H9 (cell line): ENCODE measurements at regions not wholly inside any gene's neighbourhood (a gene's known extent, or its start where the extent isn't known, plus 50 kb on each side); places are given as distances from the start of the nearest gene placed in this dataset.

Experiments
- DNase-seq: peaks from one replicate; pipeline ENCODE4 v3.0.0-alpha.2; 2017
- H2AFZ ChIP-seq: one replicate; pipeline ENCODE4 v1.6.1; 2013; ENCODE audit warnings: mild to moderate bottlenecking, low read length, control low read depth, moderate library complexity
- H2AK5ac ChIP-seq: 2 replicates; pipeline ENCODE4 v1.6.1; 2013; ENCODE audit warnings: low read length, control low read depth, mixed read lengths; ENCODE audit not compliant: insufficient read length
- H2BK120ac ChIP-seq: one replicate; pipeline ENCODE4 v1.6.1; 2013; ENCODE audit warnings: low read depth, mild to moderate bottlenecking, low read length, control low read depth, inconsistent platforms; ENCODE audit not compliant: poor library complexity, severe bottlenecking
- H2BK12ac ChIP-seq: 2 replicates; pipeline ENCODE4 v1.6.1; 2013; ENCODE audit warnings: low read length, control low read depth, mixed read lengths, low read depth; ENCODE audit not compliant: insufficient read length
- H2BK15ac ChIP-seq: 2 replicates; pipeline ENCODE4 v1.6.1; 2013; ENCODE audit warnings: low read depth, low read length, control low read depth
- H2BK20ac ChIP-seq: one replicate; pipeline ENCODE4 v1.6.1; 2013; ENCODE audit warnings: low read depth, mild to moderate bottlenecking, low read length, control low read depth, inconsistent platforms; ENCODE audit not compliant: poor library complexity, severe bottlenecking
- H2BK5ac ChIP-seq: 2 replicates; pipeline ENCODE4 v1.6.1; 2013; ENCODE audit warnings: low read length, control low read depth, mixed read lengths; ENCODE audit not compliant: insufficient read length
- H3K14ac ChIP-seq: 2 replicates; pipeline ENCODE4 v1.6.1; 2013; ENCODE audit warnings: low read length, control low read depth; ENCODE audit not compliant: insufficient read depth
- H3K18ac ChIP-seq: 2 replicates; pipeline ENCODE4 v1.6.1; 2013; ENCODE audit warnings: low read depth, mild to moderate bottlenecking, mixed read lengths, low read length, control low read depth; ENCODE audit not compliant: insufficient read length
- H3K23ac ChIP-seq: 2 replicates; pipeline ENCODE4 v1.6.1; 2013; ENCODE audit warnings: low read length, control low read depth, mixed read lengths, low read depth; ENCODE audit not compliant: insufficient read length
- H3K23me2 ChIP-seq: 2 replicates; pipeline ENCODE4 v1.6.1; 2013; ENCODE audit warnings: low read depth, mild to moderate bottlenecking, mixed read lengths, low read length, control low read depth; ENCODE audit not compliant: insufficient read length, poor library complexity, severe bottlenecking
- H3K27ac ChIP-seq: 2 replicates; pipeline ENCODE4 v1.5.1; 2013; ENCODE audit warnings: low read length, control low read depth, mixed read lengths, low read depth; ENCODE audit not compliant: insufficient read length
- H3K27me3 ChIP-seq: 2 replicates; pipeline ENCODE4 v1.6.1; 2013; ENCODE audit warnings: low read length, control low read depth, inconsistent platforms; ENCODE audit not compliant: insufficient read depth
- H3K4ac ChIP-seq: 2 replicates; pipeline ENCODE4 v1.6.1; 2013; ENCODE audit warnings: low read depth, mild to moderate bottlenecking, control low read depth, inconsistent platforms, low read length, moderate library complexity
- H3K4me1 ChIP-seq: 2 replicates; pipeline ENCODE4 v1.6.1; 2013; ENCODE audit warnings: low read length, control low read depth, inconsistent platforms; ENCODE audit not compliant: insufficient read depth
- H3K4me2 ChIP-seq: 2 replicates; pipeline ENCODE4 v1.6.1; 2013; ENCODE audit warnings: low read length, control low read depth, mixed read lengths; ENCODE audit not compliant: insufficient read length, insufficient read depth
- H3K56ac ChIP-seq: 2 replicates; pipeline ENCODE4 v1.6.1; 2013; ENCODE audit warnings: low read depth, mild to moderate bottlenecking, mixed read lengths, low read length, control low read depth; ENCODE audit not compliant: insufficient read length
- H3K79me1 ChIP-seq: 2 replicates; pipeline ENCODE4 v1.6.1; 2013; ENCODE audit warnings: low read depth, mild to moderate bottlenecking, moderate library complexity, low read length, control low read depth, inconsistent platforms; ENCODE audit not compliant: insufficient read depth, poor library complexity, severe bottlenecking
- H3K79me2 ChIP-seq: 2 replicates; pipeline ENCODE4 v1.6.1; 2013; ENCODE audit warnings: low read length, control low read depth, inconsistent platforms; ENCODE audit not compliant: insufficient read depth
- H3K9ac ChIP-seq: 2 replicates; pipeline ENCODE4 v1.6.1; 2013; ENCODE audit warnings: low read length, control low read depth, mixed read lengths; ENCODE audit not compliant: insufficient read length; ENCODE audit errors: extremely low read depth
- H3K9me3 ChIP-seq: one replicate; pipeline ENCODE4 v1.6.1; 2013; ENCODE audit warnings: low read depth, low read length, inconsistent platforms; ENCODE audit not compliant: control insufficient read depth
- H3T11ph ChIP-seq: one replicate; pipeline ENCODE4 v1.6.1; 2013; ENCODE audit warnings: mild to moderate bottlenecking, low read length, control low read depth, inconsistent platforms
- H4K20me1 ChIP-seq: one replicate; pipeline ENCODE4 v1.6.1; 2013; ENCODE audit not compliant: control insufficient read depth, insufficient read length, insufficient read depth
- H4K5ac ChIP-seq: 2 replicates; pipeline ENCODE4 v1.6.1; 2013; ENCODE audit warnings: low read depth, mild to moderate bottlenecking, mixed read lengths, low read length, control low read depth; ENCODE audit not compliant: insufficient read length
- H4K8ac ChIP-seq: replicated peaks from 2 replicates; pipeline ENCODE4 v1.6.1; 2013; ENCODE audit warnings: low read length, control low read depth, mixed read lengths, low read depth; ENCODE audit not compliant: insufficient read length
- H4K91ac ChIP-seq: 2 replicates; pipeline ENCODE4 v1.6.1; 2013; ENCODE audit warnings: low read depth, mild to moderate bottlenecking, moderate library complexity, mixed read lengths, low read length, control low read depth; ENCODE audit not compliant: insufficient read length
- H3K27ac Mint-ChIP-seq, 3 experiments: 2 replicates in 2 of 3; 3 replicates in 1 of 3; pipeline ENCODE4 v1.8.0; 2020 to 2021; ENCODE audit warnings: mixed read lengths in 3 of 3, mild to moderate bottlenecking in 1 of 3, moderate library complexity in 1 of 3
- H3K27me3 Mint-ChIP-seq: 2 replicates; pipeline ENCODE4 v1.8.0; 2021; ENCODE audit warnings: low read depth, mild to moderate bottlenecking, moderate library complexity, mixed read lengths
- H3K36me3 Mint-ChIP-seq, 3 experiments: 2 replicates in 2 of 3; 3 replicates in 1 of 3; pipeline ENCODE4 v1.8.0; 2020 to 2021; ENCODE audit warnings: low read depth in 3 of 3, mixed read lengths in 3 of 3; ENCODE audit not compliant: insufficient read depth in 1 of 3
- H3K4me1 Mint-ChIP-seq, 2 experiments: 2 replicates each; pipeline ENCODE4 v1.8.0; 2020; ENCODE audit warnings: mixed read lengths in 2 of 2
- H3K4me3 Mint-ChIP-seq, 2 experiments: 2 replicates in 1 of 2; 3 replicates in 1 of 2; pipeline ENCODE4 v1.8.0; 2020 to 2021; ENCODE audit warnings: mild to moderate bottlenecking in 2 of 2, mixed read lengths in 2 of 2, moderate library complexity in 1 of 2
- H3K9me3 Mint-ChIP-seq, 2 experiments: 2 replicates in 1 of 2; 3 replicates in 1 of 2; pipeline ENCODE4 v1.8.0; 2020; ENCODE audit warnings: mild to moderate bottlenecking in 2 of 2, mixed read lengths in 2 of 2, moderate library complexity in 1 of 2
- WGBS: extraction: QIAGEN DNeasy Blood & Tissue Kit; methylation state at CpG from one replicate; pipeline ENCODE4 v1.1.7; 2013; ENCODE audit warnings: missing lambda C conversion rate, low lambda C conversion rate, mixed read lengths; ENCODE audit not compliant: insufficient read length; ENCODE audit errors: extremely low coverage; 5-methylcytosine and 5-hydroxymethylcytosine counted together
- TF ChIP-seq, protein P1 (sequence below): fragments of 200-600 bp; sonication (generic); conservative IDR thresholded peaks from 3 replicates; pipeline ENCODE4 v1.8.0; 2021; ENCODE audit warnings: antibody characterized with exemption, mild to moderate bottlenecking

DNA sequence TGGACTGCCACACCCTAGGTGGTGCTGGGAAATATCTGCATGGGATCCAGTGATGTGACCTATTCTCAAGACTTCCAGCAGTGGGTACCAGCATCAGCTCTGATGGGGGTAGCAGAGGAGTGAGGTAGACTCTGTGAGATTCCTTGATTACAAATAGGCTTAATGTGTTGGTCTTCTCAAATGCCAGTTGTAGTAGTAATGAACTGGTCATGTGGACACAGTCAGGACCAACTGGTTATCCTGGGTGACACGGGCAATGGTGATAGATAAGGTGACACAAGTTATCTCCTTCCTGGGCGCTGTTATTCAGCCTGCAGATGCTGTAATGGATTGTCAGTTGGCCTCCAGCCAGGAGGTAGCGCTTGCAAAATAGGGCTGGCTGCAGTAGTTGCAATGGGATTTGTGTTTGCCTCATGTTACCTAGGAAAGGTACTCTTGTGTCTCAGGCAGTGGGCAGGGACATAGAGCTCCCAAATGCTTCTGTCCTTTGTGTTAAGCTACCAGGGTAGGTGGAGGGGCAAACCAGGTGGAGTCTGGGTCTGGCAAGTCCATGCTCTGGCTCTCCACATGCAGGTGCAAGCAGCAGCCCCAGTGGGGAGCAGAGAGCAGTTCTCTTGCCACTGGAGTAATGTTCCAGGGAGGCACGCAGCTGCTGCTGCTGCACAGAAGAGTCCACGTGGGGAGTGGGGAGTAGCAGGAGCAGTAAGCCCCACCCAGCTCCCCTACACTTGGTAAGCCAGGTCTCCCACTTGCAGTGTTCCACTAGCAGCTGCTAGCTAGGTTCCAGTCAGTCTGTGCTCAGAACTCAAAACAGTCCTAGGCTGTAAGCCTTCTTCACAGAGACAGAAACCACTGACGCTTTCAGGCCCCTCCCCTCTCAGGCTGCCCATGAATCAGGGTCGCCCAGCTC, 505.4 kb upstream of the DDX18 start:
- Mint-ChIP-seq H3K4me1 (peaks cover 0 to 13% of the 10 kb centered on the region in 2 experiments; a peak in 2 of 4 replicates), H3K9me3 (no peaks in the 10 kb centered on the region; a peak in 1 of 5 replicates), H3K4me3 (no peak overlapping the region), H3K27ac (no peak overlapping the region), H3K27me3 (no peaks in the 10 kb centered on the region), H3K36me3 (peaks cover 0 to 2% (median 0%) of the 10 kb centered on the region in 3 experiments; a peak in 1 of 7 replicates)
- Histone ChIP-seq H2BK5ac (no peak overlapping the region), H3K56ac (no peak overlapping the region), H3K18ac (no peak overlapping the region), H3K23me2 (no peaks in the 10 kb centered on the region), H3K14ac (no peak overlapping the region), H3K79me1 (no peaks in the 10 kb centered on the region), H3K4ac (no peak overlapping the region), H2BK15ac (no peak overlapping the region), H3K4me1 (no peaks in the 10 kb centered on the region), H4K20me1 (no peaks in the 10 kb centered on the region), H4K5ac (no peak overlapping the region), H2BK120ac (no peak overlapping the region), H2AK5ac (no peak overlapping the region), H3K4me2 (no peak overlapping the region), H3K9ac (no peak overlapping the region), H3K79me2 (no peaks in the 10 kb centered on the region), H2BK12ac (no peak overlapping the region), H4K91ac (no peak overlapping the region), H3K9me3 (no peaks in the 10 kb centered on the region), H4K8ac (no peak overlapping the region), H3K27ac (no peak overlapping the region), H3K27me3 (no peaks in the 10 kb centered on the region), H3K23ac (no peak overlapping the region), H3T11ph (no peak overlapping the region), H2AFZ (no peak overlapping the region), H2BK20ac (no peak overlapping the region)
- no peak for DNase-seq
- TF ChIP-seq, protein P1, sequence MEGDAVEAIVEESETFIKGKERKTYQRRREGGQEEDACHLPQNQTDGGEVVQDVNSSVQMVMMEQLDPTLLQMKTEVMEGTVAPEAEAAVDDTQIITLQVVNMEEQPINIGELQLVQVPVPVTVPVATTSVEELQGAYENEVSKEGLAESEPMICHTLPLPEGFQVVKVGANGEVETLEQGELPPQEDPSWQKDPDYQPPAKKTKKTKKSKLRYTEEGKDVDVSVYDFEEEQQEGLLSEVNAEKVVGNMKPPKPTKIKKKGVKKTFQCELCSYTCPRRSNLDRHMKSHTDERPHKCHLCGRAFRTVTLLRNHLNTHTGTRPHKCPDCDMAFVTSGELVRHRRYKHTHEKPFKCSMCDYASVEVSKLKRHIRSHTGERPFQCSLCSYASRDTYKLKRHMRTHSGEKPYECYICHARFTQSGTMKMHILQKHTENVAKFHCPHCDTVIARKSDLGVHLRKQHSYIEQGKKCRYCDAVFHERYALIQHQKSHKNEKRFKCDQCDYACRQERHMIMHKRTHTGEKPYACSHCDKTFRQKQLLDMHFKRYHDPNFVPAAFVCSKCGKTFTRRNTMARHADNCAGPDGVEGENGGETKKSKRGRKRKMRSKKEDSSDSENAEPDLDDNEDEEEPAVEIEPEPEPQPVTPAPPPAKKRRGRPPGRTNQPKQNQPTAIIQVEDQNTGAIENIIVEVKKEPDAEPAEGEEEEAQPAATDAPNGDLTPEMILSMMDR: no peak
- WGBS: no CpG with 5 or more reads among the region's 7 CpGs
